Calu3 (cell line): ENCODE measurements at regions not wholly inside any gene's neighbourhood (a gene's known extent, or its start where the extent isn't known, plus 50 kb on each side); places are given as distances from the start of the nearest gene placed in this dataset.

ENCODE experiments used
- BruUV-seq: library from RNA; stranded (reverse); fragments of 400-500 nt; replicated peaks from 2 replicates; lab custom pipeline; 2021; lab: Mats Ljungman, UMichigan
- CTCF ChIA-PET: fragments of 300-600 bp; sonication (Branson Sonifier 250); formaldehyde crosslinking; loops from one replicate; lab custom pipeline; 2022; ENCODE audit warnings: antibody characterized with exemption; lab: Charles Lee
- DNase-seq: peaks from one replicate; pipeline ENCODE4 v3.0.0; 2022
- H3K27ac Mint-ChIP-seq: one replicate; pipeline ENCODE4 v1.8.0; 2022; ENCODE audit warnings: mixed read lengths; ENCODE audit not compliant: unreplicated experiment
- H3K27me3 Mint-ChIP-seq: one replicate; pipeline ENCODE4 v1.8.0; 2022; ENCODE audit warnings: mixed read lengths; ENCODE audit not compliant: unreplicated experiment
- H3K36me3 Mint-ChIP-seq: one replicate; pipeline ENCODE4 v1.8.0; 2022; ENCODE audit warnings: mild to moderate bottlenecking, moderate library complexity, mixed read lengths; ENCODE audit not compliant: insufficient read depth, unreplicated experiment
- H3K4me1 Mint-ChIP-seq: one replicate; pipeline ENCODE4 v1.8.0; 2022; ENCODE audit warnings: mild to moderate bottlenecking, low read depth, mixed read lengths; ENCODE audit not compliant: unreplicated experiment
- H3K4me3 Mint-ChIP-seq: one replicate; pipeline ENCODE4 v1.8.0; 2022; ENCODE audit warnings: mild to moderate bottlenecking, low read depth, moderate library complexity, mixed read lengths; ENCODE audit not compliant: unreplicated experiment
- H3K9me3 Mint-ChIP-seq: one replicate; pipeline ENCODE4 v1.8.0; 2022; ENCODE audit warnings: low read depth, mixed read lengths; ENCODE audit not compliant: unreplicated experiment
- CTCF ChIP-seq: fragments of 200-600 bp; IDR thresholded peaks from one replicate; pipeline ENCODE4 v1.8.0; 2022; ENCODE audit warnings: antibody characterized with exemption; ENCODE audit not compliant: unreplicated experiment
- intact Hi-C: fragments of 100-400 bp; cut with micrococcal nuclease; formaldehyde crosslinking; loops from one replicate; pipeline ENCODE4 v1.10.0; 2022; ENCODE audit not compliant: unreplicated experiment

- Mint-ChIP-seq H3K36me3 (no peaks in the 10 kb centered on the region), H3K27ac (no peak overlapping the region), H3K9me3 (peaks cover 4% of the 10 kb centered on the region), H3K4me1 (no peaks in the 10 kb centered on the region), H3K4me3 (no peak overlapping the region), H3K27me3 (no peaks in the 10 kb centered on the region)
- CTCF ChIA-PET = no interaction called here
- intact Hi-C loops = no loop called here
- TF ChIP-seq CTCF = no peak
- BruUV-seq = no TSS peak
- no peak for DNase-seq
These were observed 594.0 kb upstream of the ACVR2A start for GRCh38 chr2:147250652-147251356.

- H3K9me3 Mint-ChIP-seq = peaks cover under 1% of the 10 kb centered on the region
- H3K4me1 Mint-ChIP-seq = no peaks in the 10 kb centered on the region
- CTCF ChIA-PET = no interaction called here
- H3K4me3 Mint-ChIP-seq = no peak overlapping the region
- intact Hi-C loops = no loop called here
- BruUV-seq = no TSS peak
- TF ChIP-seq CTCF = no peak
- no peak for DNase-seq
- H3K27ac Mint-ChIP-seq = no peak overlapping the region
- no peaks in the 10 kb centered on the region for H3K27me3 Mint-ChIP-seq
- no peaks in the 10 kb centered on the region for H3K36me3 Mint-ChIP-seq
These were observed 597.1 kb upstream of the ACVR2A start for GRCh38 chr2:147247749-147248148.

GRCh38 chr2:147242445-147242844 is 602.4 kb upstream of the ACVR2A start:
- Mint-ChIP-seq H3K27ac (no peak overlapping the region), H3K27me3 (no peaks in the 10 kb centered on the region), H3K9me3 (no peaks in the 10 kb centered on the region), H3K4me1 (no peaks in the 10 kb centered on the region), H3K36me3 (no peaks in the 10 kb centered on the region), H3K4me3 (no peak overlapping the region)
- intact Hi-C loops = no loop called here
- no peak for DNase-seq
- BruUV-seq = no TSS peak
- CTCF ChIA-PET = no interaction called here
- no peak for TF ChIP-seq CTCF

- no peaks in the 10 kb centered on the region for H3K4me1 Mint-ChIP-seq
- CTCF ChIA-PET = no interaction called here
- TF ChIP-seq CTCF = no peak
- no TSS peak for BruUV-seq
- DNase-seq = no peak
- H3K36me3 Mint-ChIP-seq = no peaks in the 10 kb centered on the region
- intact Hi-C loops = no loop called here
- no peaks in the 10 kb centered on the region for H3K27me3 Mint-ChIP-seq
- no peaks in the 10 kb centered on the region for H3K9me3 Mint-ChIP-seq
- no peak overlapping the region for H3K4me3 Mint-ChIP-seq
- no peak overlapping the region for H3K27ac Mint-ChIP-seq
These were observed 608.2 kb upstream of the ACVR2A start for GRCh38 chr2:147236601-147237000.
